H1 (cell line): ENCODE measurements at regions not wholly inside any gene's neighbourhood (a gene's known extent, or its start where the extent isn't known, plus 50 kb on each side); places are given as distances from the start of the nearest gene placed in this dataset.

ENCODE experiments used
- CTCF ChIA-PET: fragments of 300-600 bp; sonication (Branson Sonifier 250); formaldehyde crosslinking; loops from one replicate; lab custom pipeline; 2021; ENCODE audit not compliant: partially characterized antibody; lab: Charles Lee
- POLR2A ChIA-PET: fragments of 300-600 bp; sonication (Branson Sonifier 250); formaldehyde crosslinking; loops from one replicate; lab custom pipeline; 2021; ENCODE audit warnings: inconsistent platforms; ENCODE audit not compliant: partially characterized antibody; lab: Charles Lee
- DNase-seq, 2 experiments: peaks; one replicate each; pipeline versions ENCODE4 v3.0.0 to v3.0.0-alpha.2; 2010 to 2022; ENCODE audit warnings: low spot score in 2 of 2, low read depth in 1 of 2, mixed read lengths in 1 of 2
- FAIRE-seq: peaks from 2 replicates; lab custom pipeline; 2011; peaks lifted over from hg19 to GRCh38; lab: Jason Lieb, UNC
- H2AFZ ChIP-seq: 2 replicates; pipeline ENCODE4 v1.8.1; 2012; ENCODE audit warnings: low read length, inconsistent platforms
- H2AK5ac ChIP-seq: 2 replicates; pipeline ENCODE4 v1.6.1; 2013; ENCODE audit warnings: low read depth, low read length
- H2BK120ac ChIP-seq: replicated peaks from 2 replicates; pipeline ENCODE3; 2013; ENCODE audit warnings: low read depth, low read length, inconsistent platforms
- H2BK12ac ChIP-seq: 2 replicates; pipeline ENCODE4 v1.6.1; 2013; ENCODE audit warnings: low read depth, low read length
- H2BK15ac ChIP-seq: 2 replicates; pipeline ENCODE4 v1.6.1; 2013; ENCODE audit warnings: low read length
- H2BK20ac ChIP-seq: 2 replicates; pipeline ENCODE4 v1.6.1; 2013; ENCODE audit warnings: low read length
- H2BK5ac ChIP-seq: 2 replicates; pipeline ENCODE4 v1.6.1; 2013; ENCODE audit warnings: low read depth, low read length
- H3K14ac ChIP-seq: 2 replicates; pipeline ENCODE4 v1.6.1; 2013; ENCODE audit warnings: inconsistent platforms; ENCODE audit not compliant: insufficient read length
- H3K18ac ChIP-seq: 2 replicates; pipeline ENCODE4 v1.6.1; 2013; ENCODE audit warnings: low read length; ENCODE audit errors: extremely low read depth
- H3K23ac ChIP-seq: 2 replicates; pipeline ENCODE4 v1.6.1; 2013; ENCODE audit warnings: inconsistent platforms; ENCODE audit not compliant: insufficient read length
- H3K23me2 ChIP-seq: 2 replicates; pipeline ENCODE4 v1.6.1; 2013; ENCODE audit warnings: low read depth, low read length
- H3K27ac ChIP-seq: 2 replicates; pipeline ENCODE4 v1.6.1; 2011; ENCODE audit warnings: low read depth, low read length, inconsistent platforms
- H3K27me3 ChIP-seq, 4 experiments: replicated peaks in 1 of 4; 1 replicate in 1 of 4; 2 replicates in 3 of 4; pipeline versions ENCODE4 v1.6.1 to v1.8.1; 2011 to 2013; ENCODE audit warnings: low read length in 3 of 4, mild to moderate bottlenecking in 3 of 4, inconsistent platforms in 2 of 4, mixed read lengths in 2 of 4, moderate library complexity in 1 of 4; ENCODE audit not compliant: control insufficient read depth in 3 of 4, insufficient read depth in 3 of 4; ENCODE audit errors: extremely low read depth in 1 of 4
- H3K36me3 ChIP-seq, 4 experiments: 2 replicates each; pipeline versions ENCODE4 v1.6.1 to v1.8.1; 2011 to 2013; ENCODE audit warnings: mild to moderate bottlenecking in 4 of 4, low read length in 3 of 4, moderate library complexity in 2 of 4, control low read depth in 1 of 4, inconsistent platforms in 1 of 4; ENCODE audit not compliant: insufficient read depth in 4 of 4, control insufficient read depth in 2 of 4
- H3K4ac ChIP-seq: replicated peaks from 2 replicates; pipeline ENCODE3; 2013; ENCODE audit warnings: low read length, low read depth, mixed read lengths, inconsistent platforms; ENCODE audit not compliant: insufficient read length
- H3K4me1 ChIP-seq, 4 experiments: replicated peaks in 1 of 4; 1 replicate in 1 of 4; 2 replicates in 3 of 4; pipeline versions ENCODE4 v1.6.1 to v1.8.1; 2011 to 2013; ENCODE audit warnings: low read length in 3 of 4, inconsistent platforms in 2 of 4, mixed read lengths in 1 of 4; ENCODE audit not compliant: insufficient read depth in 4 of 4, control insufficient read depth in 3 of 4
- H3K4me2 ChIP-seq, 2 experiments: 2 replicates each; pipeline versions ENCODE4 v1.6.1 to v1.8.1; 2011 to 2013; ENCODE audit warnings: low read depth in 2 of 2, low read length in 2 of 2, control low read depth in 1 of 2, inconsistent platforms in 1 of 2, mild to moderate bottlenecking in 1 of 2; ENCODE audit not compliant: insufficient read depth in 1 of 2
- H3K4me3 ChIP-seq, 4 experiments: fragments of 200-600, 300-600 bp in 1 of 4; sonication (generic), shearing (Covaris generic), sonication (Bioruptor Twin) in 1 of 4; 2 replicates each; pipeline versions ENCODE4 v1.5.1 to v1.8.1; 2011 to 2016; ENCODE audit warnings: low read length in 4 of 4, low read depth in 3 of 4, control low read depth in 2 of 4, inconsistent platforms in 2 of 4, mild to moderate bottlenecking in 2 of 4, mixed read lengths in 1 of 4, moderate library complexity in 1 of 4; ENCODE audit not compliant: insufficient read depth in 2 of 4; ENCODE audit errors: extremely low read depth in 1 of 4
- H3K56ac ChIP-seq: replicated peaks from 2 replicates; pipeline ENCODE3; 2013; ENCODE audit warnings: low read depth, mild to moderate bottlenecking, mixed read lengths, low read length, inconsistent platforms; ENCODE audit not compliant: insufficient read length
- H3K79me1 ChIP-seq: 2 replicates; pipeline ENCODE4 v1.6.1; 2013; ENCODE audit warnings: low read depth, low read length, control low read depth
- H3K79me2 ChIP-seq, 2 experiments: 2 replicates each; pipeline versions ENCODE4 v1.6.1 to v1.8.1; 2012 to 2013; ENCODE audit warnings: low read length in 2 of 2, mild to moderate bottlenecking in 2 of 2, inconsistent platforms in 1 of 2; ENCODE audit not compliant: insufficient read depth in 2 of 2, control insufficient read depth in 1 of 2
- H3K9ac ChIP-seq, 4 experiments: replicated peaks in 1 of 4; 1 replicate in 1 of 4; 2 replicates in 3 of 4; pipeline versions ENCODE4 v1.6.1 to v1.8.1; 2011 to 2013; ENCODE audit warnings: low read depth in 3 of 4, low read length in 3 of 4, control low read depth in 2 of 4, mild to moderate bottlenecking in 2 of 4, moderate library complexity in 2 of 4, inconsistent platforms in 1 of 4; ENCODE audit errors: extremely low read depth in 1 of 4
- H3K9me3 ChIP-seq, 2 experiments: 2 replicates each; pipeline versions ENCODE4 v1.6.1 to v1.8.1; 2012 to 2013; ENCODE audit warnings: mild to moderate bottlenecking in 2 of 2, moderate library complexity in 2 of 2, control low read depth in 1 of 2, inconsistent platforms in 1 of 2, low read depth in 1 of 2, low read length in 1 of 2, mixed read lengths in 1 of 2; ENCODE audit not compliant: insufficient read depth in 2 of 2
- H4K20me1 ChIP-seq, 2 experiments: replicated peaks in 1 of 2; 2 replicates each; pipeline versions ENCODE3 to v1.8.1; 2011 to 2013; ENCODE audit warnings: inconsistent platforms in 2 of 2, low read length in 2 of 2, mild to moderate bottlenecking in 1 of 2; ENCODE audit not compliant: insufficient read depth in 2 of 2, control insufficient read depth in 1 of 2
- H4K5ac ChIP-seq: 2 replicates; pipeline ENCODE4 v1.6.1; 2013; ENCODE audit warnings: low read length, low read depth, mixed read lengths, inconsistent platforms; ENCODE audit not compliant: insufficient read length
- H4K8ac ChIP-seq: 2 replicates; pipeline ENCODE4 v1.8.0; 2013; ENCODE audit warnings: mild to moderate bottlenecking, moderate library complexity, low read length, inconsistent platforms; ENCODE audit not compliant: insufficient read depth; ENCODE audit errors: extremely low read depth
- H4K91ac ChIP-seq: replicated peaks from 2 replicates; pipeline ENCODE3; 2013; ENCODE audit warnings: low read length, mixed read lengths, inconsistent platforms; ENCODE audit not compliant: insufficient read length
- CHD1 ChIP-seq: IDR thresholded peaks from 2 replicates; pipeline ENCODE4 v1.6.1; 2012; ENCODE audit warnings: low read depth, low read length, improper control_type of control experiment
- RAD21 ChIP-seq, 2 experiments: IDR thresholded peaks in 1 of 2; conservative IDR thresholded peaks in 1 of 2; 2 replicates each; pipeline ENCODE4 v1.6.1; 2011; ENCODE audit warnings: low read depth in 2 of 2, low read length in 2 of 2, improper control_type of control experiment in 1 of 2, inconsistent platforms in 1 of 2, mild to moderate bottlenecking in 1 of 2, moderate library complexity in 1 of 2
- WGBS, 2 experiments: shearing (Covaris generic) in 1 of 2; methylation state at CpG; one replicate each; pipeline versions ENCODE4 v1.1.6 to v1.1.7; 2013 to 2015; ENCODE audit warnings: low lambda C conversion rate in 2 of 2, mixed read lengths in 2 of 2, inconsistent platforms in 1 of 2, low coverage in 1 of 2, missing lambda C conversion rate in 1 of 2; ENCODE audit not compliant: insufficient replicate concordance in 2 of 2, insufficient coverage in 1 of 2, insufficient read length in 1 of 2; ENCODE audit errors: extremely low coverage in 1 of 2, missing lambda C conversion rate in 1 of 2; 5-methylcytosine and 5-hydroxymethylcytosine counted together
- TF ChIP-seq, protein P1 (sequence below), 3 experiments: IDR thresholded peaks; 1 replicate in 2 of 3; 2 replicates in 1 of 3; pipeline versions ENCODE4 v1.5.1 to v1.6.1; 2011; ENCODE audit warnings: low read length in 3 of 3, mild to moderate bottlenecking in 3 of 3, inconsistent platforms in 2 of 3, low read depth in 1 of 3, moderate library complexity in 1 of 3; ENCODE audit not compliant: insufficient read depth in 1 of 3; ENCODE audit errors: control extremely low read depth in 1 of 3

DNA sequence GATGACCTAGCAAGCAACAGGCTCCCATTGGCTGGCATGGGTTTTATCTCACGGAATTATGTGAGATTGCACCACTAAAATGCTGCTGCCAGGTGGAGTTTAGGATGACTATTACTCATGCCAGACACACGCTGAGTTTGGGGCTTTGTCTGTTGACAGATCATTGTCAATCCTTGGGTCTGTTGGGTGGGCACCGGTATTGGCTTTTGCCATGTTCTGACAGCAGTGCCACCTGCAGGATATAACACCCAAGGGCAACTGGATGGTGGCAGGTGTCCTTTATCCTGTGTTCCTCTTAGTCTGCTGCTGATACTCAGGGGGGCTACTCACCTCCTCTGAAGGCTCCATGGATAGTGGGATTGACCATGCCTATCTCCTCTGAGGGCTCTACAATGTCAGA is 221.6 kb upstream of the DYNLRB2 start:
- DNase-seq = no peak
- WGBS, 2 experiments = 79% methylated on average over 3 of the region's 3 CpGs; no CpG with 5 or more reads in 1 of the 2 experiments
- Histone ChIP-seq H3K9me3 (no peaks in the 10 kb centered on the region), H2BK15ac (no peak overlapping the region), H3K4me1 (peaks cover 0 to 10% (median under 1%) of the 10 kb centered on the region in 4 experiments; a peak in 2 of 7 replicates), H2BK20ac (no peak overlapping the region), H4K91ac (no peak overlapping the region), H2AFZ (no peak overlapping the region), H2BK12ac (no peak overlapping the region), H3K23me2 (no peaks in the 10 kb centered on the region), H3K27ac (no peak overlapping the region), H3K23ac (no peak overlapping the region), H2BK5ac (no peak overlapping the region), H3K4me3 (no peak overlapping the region), H3K14ac (no peak overlapping the region), H3K9ac (no peak overlapping the region), H3K56ac (no peak overlapping the region), H4K8ac (no peak overlapping the region), H3K4me2 (no peak overlapping the region), H3K27me3 (no peaks in the 10 kb centered on the region), H2AK5ac (no peak overlapping the region), H3K79me1 (no peaks in the 10 kb centered on the region), H3K18ac (no peak overlapping the region), H3K36me3 (no peaks in the 10 kb centered on the region), H3K4ac (no peak overlapping the region), H2BK120ac (no peak overlapping the region), H3K79me2 (no peaks in the 10 kb centered on the region), H4K5ac (no peak overlapping the region), H4K20me1 (no peaks in the 10 kb centered on the region)
- ChIA-PET CTCF (interaction anchor here (1.1 to 1.9 kb wide), 5 partner anchors 9 to 322 kb away, joined by 3 to 5 read pairs (median 4); no protein-coding TSS in a partner anchor), POLR2A (no interaction called here)
- TF ChIP-seq CHD1 (no peak), RAD21 (IDR thresholded peaks at IDR 0.05 in 1 of 2, conservative IDR thresholded peaks at IDR 0.05 in 1 of 2; ENCODE audit: low read depth in 2 of 2, low read length in 2 of 2) (peak; percentile 39 to 59)
- TF ChIP-seq, protein P1, sequence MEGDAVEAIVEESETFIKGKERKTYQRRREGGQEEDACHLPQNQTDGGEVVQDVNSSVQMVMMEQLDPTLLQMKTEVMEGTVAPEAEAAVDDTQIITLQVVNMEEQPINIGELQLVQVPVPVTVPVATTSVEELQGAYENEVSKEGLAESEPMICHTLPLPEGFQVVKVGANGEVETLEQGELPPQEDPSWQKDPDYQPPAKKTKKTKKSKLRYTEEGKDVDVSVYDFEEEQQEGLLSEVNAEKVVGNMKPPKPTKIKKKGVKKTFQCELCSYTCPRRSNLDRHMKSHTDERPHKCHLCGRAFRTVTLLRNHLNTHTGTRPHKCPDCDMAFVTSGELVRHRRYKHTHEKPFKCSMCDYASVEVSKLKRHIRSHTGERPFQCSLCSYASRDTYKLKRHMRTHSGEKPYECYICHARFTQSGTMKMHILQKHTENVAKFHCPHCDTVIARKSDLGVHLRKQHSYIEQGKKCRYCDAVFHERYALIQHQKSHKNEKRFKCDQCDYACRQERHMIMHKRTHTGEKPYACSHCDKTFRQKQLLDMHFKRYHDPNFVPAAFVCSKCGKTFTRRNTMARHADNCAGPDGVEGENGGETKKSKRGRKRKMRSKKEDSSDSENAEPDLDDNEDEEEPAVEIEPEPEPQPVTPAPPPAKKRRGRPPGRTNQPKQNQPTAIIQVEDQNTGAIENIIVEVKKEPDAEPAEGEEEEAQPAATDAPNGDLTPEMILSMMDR (IDR thresholded peaks at IDR 0.05; ENCODE audit: control extremely low read depth in 1 of 3, insufficient read depth in 1 of 3, low read depth in 1 of 3, low read length in 3 of 3) = peak; percentile 30 to 51 (median 32); a peak in 3 of 4 replicates
- no peak for FAIRE-seq
